Keratinocyte (primary cell): ENCODE measurements at regions not wholly inside any gene's neighbourhood (a gene's known extent, or its start where the extent isn't known, plus 50 kb on each side); places are given as distances from the start of the nearest gene placed in this dataset.

Experiments used
- DNase-seq: peaks from one replicate; pipeline ENCODE4 v3.0.0-alpha.2; 2011; ENCODE audit warnings: low read depth, missing footprints, low spot score
- FAIRE-seq: peaks from 2 replicates; lab custom pipeline; 2011; peaks lifted over from hg19 to GRCh38; lab: Jason Lieb, UNC
- H2AFZ ChIP-seq: 2 replicates; pipeline ENCODE4 v1.6.0; 2012; ENCODE audit warnings: low read length, control low read depth, inconsistent platforms; ENCODE audit not compliant: control insufficient read depth
- H3K27ac ChIP-seq: 2 replicates; pipeline ENCODE4 v1.5.1; 2011; ENCODE audit warnings: low read length; ENCODE audit not compliant: control insufficient read depth, insufficient read depth
- H3K27me3 ChIP-seq: 3 replicates; pipeline ENCODE4 v1.6.0; 2011; ENCODE audit warnings: low read length; ENCODE audit not compliant: control insufficient read depth, insufficient read depth; ENCODE audit errors: extremely low read depth
- H3K36me3 ChIP-seq, 2 experiments: 2 replicates in 1 of 2; 3 replicates in 1 of 2; pipeline ENCODE4 v1.5.1; 2011; ENCODE audit warnings: low read length in 2 of 2, mild to moderate bottlenecking in 1 of 2; ENCODE audit not compliant: control insufficient read depth in 2 of 2, insufficient read depth in 2 of 2; ENCODE audit errors: extremely low read depth in 1 of 2
- H3K4me1 ChIP-seq: 3 replicates; pipeline ENCODE4 v1.5.1; 2011; ENCODE audit warnings: low read length; ENCODE audit not compliant: control insufficient read depth, insufficient read depth; ENCODE audit errors: extremely low read depth
- H3K4me2 ChIP-seq: 3 replicates; pipeline ENCODE4 v1.6.0; 2011; ENCODE audit warnings: low read depth, low read length; ENCODE audit not compliant: control insufficient read depth, insufficient read depth; ENCODE audit errors: extremely low read depth
- H3K4me3 ChIP-seq, 3 experiments: fragments of 200-600 bp in 1 of 3; sonication (generic) in 1 of 3; 2 replicates in 2 of 3; 3 replicates in 1 of 3; pipeline ENCODE4 v1.5.1; 2011 to 2016; ENCODE audit warnings: low read length in 3 of 3, mild to moderate bottlenecking in 3 of 3, control low read depth in 2 of 3, inconsistent platforms in 1 of 3, low read depth in 1 of 3, mixed read lengths in 1 of 3, mixed run types in 1 of 3, moderate library complexity in 1 of 3; ENCODE audit not compliant: control insufficient read depth in 2 of 3, insufficient read depth in 2 of 3; ENCODE audit errors: extremely low read depth in 1 of 3
- H3K79me2 ChIP-seq: 2 replicates; pipeline ENCODE4 v1.6.0; 2012; ENCODE audit warnings: low read length; ENCODE audit not compliant: control insufficient read depth, insufficient read depth
- H3K9ac ChIP-seq: 3 replicates; pipeline ENCODE4 v1.6.0; 2011; ENCODE audit warnings: low read length; ENCODE audit not compliant: control insufficient read depth, insufficient read depth; ENCODE audit errors: extremely low read depth
- H3K9me1 ChIP-seq: 3 replicates; pipeline ENCODE4 v1.6.0; 2011; ENCODE audit warnings: low read length; ENCODE audit not compliant: control insufficient read depth, insufficient read depth; ENCODE audit errors: extremely low read depth
- H3K9me3 ChIP-seq: 2 replicates; pipeline ENCODE4 v1.5.1; 2012; ENCODE audit warnings: low read depth, low read length; ENCODE audit not compliant: control insufficient read depth
- H4K20me1 ChIP-seq: 3 replicates; pipeline ENCODE4 v1.6.0; 2011; ENCODE audit warnings: low read length; ENCODE audit not compliant: control insufficient read depth, insufficient read depth; ENCODE audit errors: extremely low read depth
- CTCF ChIP-seq, 3 experiments: IDR thresholded peaks in 1 of 3; conservative IDR thresholded peaks in 1 of 3; optimal IDR thresholded peaks in 1 of 3; 2 replicates in 2 of 3; 3 replicates in 1 of 3; pipeline versions ENCODE3 to v1.5.1; 2011; ENCODE audit warnings: low read length in 3 of 3, mild to moderate bottlenecking in 3 of 3, moderate library complexity in 2 of 3, control low read depth in 1 of 3, inconsistent platforms in 1 of 3; ENCODE audit not compliant: insufficient read depth in 2 of 3; ENCODE audit errors: extremely low read depth in 1 of 3
- EZH2 ChIP-seq: IDR thresholded peaks from one replicate; pipeline ENCODE4 v1.6.1; 2012; ENCODE audit warnings: inconsistent platforms, mild to moderate bottlenecking, low read length, moderate library complexity
- dilution Hi-C: fragments of 300-500 bp; cut with MboI; formaldehyde crosslinking; loops from one replicate; pipeline ENCODE4 v1.7.0; 2020; ENCODE audit warnings: low sequenced_read_pairs; ENCODE audit not compliant: extremely low pct_ligation_motif_present

DNA sequence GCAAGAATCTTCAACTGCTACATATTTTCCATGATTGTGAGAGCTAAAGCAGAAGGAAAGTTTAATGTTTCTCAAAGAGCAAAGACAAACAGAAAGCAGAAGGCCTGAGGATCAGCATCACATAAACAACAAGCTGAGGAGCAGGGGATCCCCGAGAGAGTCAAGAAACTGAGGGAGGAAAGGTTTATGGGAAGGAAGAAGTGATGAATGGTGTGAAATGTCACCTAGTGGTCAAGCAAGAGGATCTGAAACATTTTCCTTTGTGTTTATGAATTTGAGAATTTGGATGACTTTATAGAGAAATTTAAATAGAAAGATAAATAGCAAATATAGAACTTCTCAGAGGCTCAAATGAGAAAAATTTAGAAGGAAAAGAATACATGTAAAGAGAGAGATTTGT lies 481.9 kb downstream of the CHSY3 start:
- dilution Hi-C loops: no loop called here
- FAIRE-seq: no peak

GRCh38 chr5:130385656-130386055 lies 481.4 kb downstream of the CHSY3 start:
- peak overlapping the region; percentile 27 for H2AFZ ChIP-seq
- H4K20me1 ChIP-seq: no peaks in the 10 kb centered on the region
- no peak for FAIRE-seq

More for the DNA sequence above, 481.9 kb downstream of the CHSY3 start:
- H3K9ac ChIP-seq: no peak overlapping the region
- H3K27me3 ChIP-seq: no peaks in the 10 kb centered on the region
- H3K27ac ChIP-seq: no peak overlapping the region
- no peak overlapping the region for H3K4me2 ChIP-seq
- H3K9me1 ChIP-seq: no peaks in the 10 kb centered on the region
- no peaks in the 10 kb centered on the region for H4K20me1 ChIP-seq
- TF ChIP-seq CTCF (optimal IDR thresholded peaks at IDR 0.05 in 1 of 3, IDR thresholded peaks at IDR 0.05 in 1 of 3, conservative IDR thresholded peaks at IDR 0.05 in 1 of 3; ENCODE audit: extremely low read depth in 1 of 3, insufficient read depth in 2 of 3, low read length in 3 of 3) (no peak), EZH2 (no peak)
- DNase-seq: no peak
- no peaks in the 10 kb centered on the region for H3K79me2 ChIP-seq
- H3K4me1 ChIP-seq: no peaks in the 10 kb centered on the region
- no peaks in the 10 kb centered on the region for H3K9me3 ChIP-seq
- H3K36me3 ChIP-seq: no peaks in the 10 kb centered on the region
- H3K4me3 ChIP-seq: no peak overlapping the region
- no peak overlapping the region for H2AFZ ChIP-seq

More at GRCh38 chr5:130385656-130386055, 481.4 kb downstream of the CHSY3 start:
- dilution Hi-C loops: no loop called here
- Histone ChIP-seq H3K36me3 (no peaks in the 10 kb centered on the region), H3K4me1 (no peaks in the 10 kb centered on the region), H3K4me2 (no peak overlapping the region), H3K4me3 (no peak overlapping the region), H3K9me1 (no peaks in the 10 kb centered on the region), H3K27me3 (no peaks in the 10 kb centered on the region), H3K79me2 (no peaks in the 10 kb centered on the region), H3K27ac (no peak overlapping the region), H3K9ac (no peak overlapping the region), H3K9me3 (no peaks in the 10 kb centered on the region)
- TF ChIP-seq CTCF (optimal IDR thresholded peaks at IDR 0.05 in 1 of 3, IDR thresholded peaks at IDR 0.05 in 1 of 3, conservative IDR thresholded peaks at IDR 0.05 in 1 of 3; ENCODE audit: extremely low read depth in 1 of 3, insufficient read depth in 2 of 3, low read length in 3 of 3) (no peak), EZH2 (no peak)
- no peak for DNase-seq
